Endothelial cell of umbilical vein (primary cell): ENCODE measurements at regions not wholly inside any gene's neighbourhood (a gene's known extent, or its start where the extent isn't known, plus 50 kb on each side); places are given as distances from the start of the nearest gene placed in this dataset.

Source experiments
- BruUV-seq: library from RNA; stranded (reverse); fragments of 400-500 nt; replicated peaks from 2 replicates; lab custom pipeline; 2021; lab: Mats Ljungman, UMichigan
- CTCF ChIA-PET: fragments of 300-600, 350-600 bp; sonication (Branson Sonifier 250); formaldehyde crosslinking; loops from one replicate; lab custom pipeline; 2021; ENCODE audit warnings: antibody characterized with exemption, inconsistent platforms; lab: Charles Lee
- POLR2A ChIA-PET: fragments of 300-600, 350-600 bp; sonication (Branson Sonifier 250); formaldehyde crosslinking; loops from one replicate; lab custom pipeline; 2021; ENCODE audit warnings: antibody characterized with exemption, inconsistent platforms; lab: Charles Lee
- DNase-seq: peaks from one replicate; pipeline ENCODE4 v3.0.0-alpha.2; 2011; ENCODE audit warnings: low read depth, low spot score
- FAIRE-seq: peaks from 2 replicates; lab custom pipeline; 2011; peaks lifted over from hg19 to GRCh38; lab: Jason Lieb, UNC
- H2AFZ ChIP-seq: 2 replicates; pipeline ENCODE4 v1.6.0; 2012; ENCODE audit warnings: low read depth, low read length, control low read depth, inconsistent platforms
- H3K27ac ChIP-seq: 2 replicates; pipeline ENCODE4 v1.5.1; 2011; ENCODE audit warnings: low read depth, mild to moderate bottlenecking, control low read depth, low read length, moderate library complexity; ENCODE audit not compliant: insufficient read depth
- H3K27me3 ChIP-seq, 2 experiments: 2 replicates each; pipeline versions ENCODE4 v1.6.0 to v1.6.1; 2011; ENCODE audit warnings: low read length in 2 of 2, mixed read lengths in 1 of 2; ENCODE audit not compliant: control insufficient read depth in 2 of 2, insufficient read depth in 2 of 2
- H3K36me3 ChIP-seq, 2 experiments: 2 replicates in 1 of 2; 3 replicates in 1 of 2; pipeline ENCODE4 v1.5.1; 2011; ENCODE audit warnings: low read length in 2 of 2, mild to moderate bottlenecking in 1 of 2, moderate library complexity in 1 of 2; ENCODE audit not compliant: control insufficient read depth in 2 of 2, insufficient read depth in 2 of 2; ENCODE audit errors: extremely low read depth in 1 of 2
- H3K4me1 ChIP-seq: 3 replicates; pipeline ENCODE4 v1.5.1; 2011; ENCODE audit warnings: mild to moderate bottlenecking, low read length; ENCODE audit not compliant: control insufficient read depth, insufficient read depth; ENCODE audit errors: extremely low read depth
- H3K4me2 ChIP-seq: 2 replicates; pipeline ENCODE4 v1.6.1; 2011; ENCODE audit warnings: low read length, control low read depth, mixed read lengths; ENCODE audit not compliant: insufficient read depth
- H3K4me3 ChIP-seq, 3 experiments: fragments of 200-600 bp in 1 of 3; sonication (generic), shearing (Covaris generic) in 1 of 3; replicated peaks in 1 of 3; 2 replicates each; pipeline ENCODE4 v1.5.1; 2011 to 2016; ENCODE audit warnings: control low read depth in 3 of 3, low read length in 3 of 3, mild to moderate bottlenecking in 2 of 3, inconsistent platforms in 1 of 3, low read depth in 1 of 3, moderate library complexity in 1 of 3; ENCODE audit not compliant: insufficient read depth in 1 of 3
- H3K79me2 ChIP-seq: 2 replicates; pipeline ENCODE4 v1.6.0; 2012; ENCODE audit warnings: low read length, inconsistent platforms; ENCODE audit not compliant: control insufficient read depth, insufficient read depth
- H3K9ac ChIP-seq: replicated peaks from 2 replicates; pipeline ENCODE3; 2011; ENCODE audit warnings: low read length, control low read depth; ENCODE audit not compliant: insufficient read depth; ENCODE audit errors: extremely low read depth
- H3K9me1 ChIP-seq: replicated peaks from 3 replicates; pipeline ENCODE4 v1.6.0; 2011; ENCODE audit warnings: mild to moderate bottlenecking, low read length; ENCODE audit not compliant: control insufficient read depth, insufficient read depth; ENCODE audit errors: extremely low read depth
- H3K9me3 ChIP-seq: replicated peaks from 2 replicates; pipeline ENCODE4 v1.5.1; 2012; ENCODE audit warnings: low read length, inconsistent platforms; ENCODE audit not compliant: control insufficient read depth, insufficient read depth
- H4K20me1 ChIP-seq: replicated peaks from 2 replicates; pipeline ENCODE3; 2011; ENCODE audit warnings: mild to moderate bottlenecking, low read length; ENCODE audit not compliant: control insufficient read depth, insufficient read depth; ENCODE audit errors: extremely low read depth
- CTCF ChIP-seq, 2 donors: IDR thresholded peaks; 1 replicate in 1 of 2; 2 replicates in 1 of 2; pipeline ENCODE4 v1.5.1; 2011; ENCODE audit warnings: low read length in 2 of 2, mild to moderate bottlenecking in 2 of 2, moderate library complexity in 2 of 2, control low read depth in 1 of 2, inconsistent platforms in 1 of 2, low read depth in 1 of 2; ENCODE audit not compliant: insufficient read depth in 1 of 2; ENCODE audit errors: extremely low read depth in 1 of 2
- EZH2 ChIP-seq: IDR thresholded peaks from 2 replicates; pipeline ENCODE4 v1.6.1; 2012; ENCODE audit warnings: borderline replicate concordance, low read depth, mild to moderate bottlenecking, moderate library complexity, low read length, inconsistent platforms; ENCODE audit not compliant: severe bottlenecking
- FOS ChIP-seq: IDR thresholded peaks from 2 replicates; pipeline ENCODE4 v1.6.1; 2011; ENCODE audit warnings: mild to moderate bottlenecking, low read length, moderate library complexity, borderline replicate concordance; ENCODE audit not compliant: insufficient read depth
- GATA2 ChIP-seq: IDR thresholded peaks from 2 replicates; pipeline ENCODE4 v1.7.0; 2011; ENCODE audit warnings: low read depth, mild to moderate bottlenecking, moderate library complexity, mixed read lengths, low read length; ENCODE audit not compliant: insufficient read length, insufficient read depth
- JUN ChIP-seq: IDR thresholded peaks from 2 replicates; pipeline ENCODE4 v1.6.1; 2011; ENCODE audit warnings: borderline replicate concordance, low read depth; ENCODE audit not compliant: insufficient read length, insufficient read depth
- MYC ChIP-seq: IDR thresholded peaks from one replicate; pipeline ENCODE4 v1.6.1; 2011; ENCODE audit warnings: mild to moderate bottlenecking, low read depth, low read length
- POLR2A ChIP-seq: IDR thresholded peaks from 2 replicates; pipeline ENCODE4 v1.6.1; 2012; ENCODE audit warnings: low read depth, mild to moderate bottlenecking, control low read depth, low read length
- POLR2AphosphoS5 ChIP-seq: IDR thresholded peaks from 2 replicates; pipeline ENCODE4 v1.6.1; 2012; ENCODE audit warnings: low read depth, mild to moderate bottlenecking, control low read depth, low read length, moderate library complexity; ENCODE audit not compliant: insufficient read depth
- dilution Hi-C: fragments of 300-500 bp; cut with MboI; formaldehyde crosslinking; loops from one replicate; pipeline ENCODE4 v1.15.0; 2019; ENCODE audit warnings: low sequenced_read_pairs; ENCODE audit not compliant: extremely low pct_ligation_motif_present
- intact Hi-C: fragments of 100-400 bp; cut with micrococcal nuclease; formaldehyde crosslinking; loops from one replicate; pipeline ENCODE4 v1.10.0; 2022
- TF ChIP-seq, protein P1 (sequence below): IDR thresholded peaks from 2 replicates; pipeline ENCODE4 v1.6.1; 2011; ENCODE audit not compliant: insufficient read depth, insufficient read length

GRCh38 chr4:81988178-81988577 lies 385.6 kb downstream of the HNRNPD start:
- POLR2A ChIA-PET = no interaction called here
- FAIRE-seq = no peak
- no peak for TF ChIP-seq CTCF (IDR thresholded peaks at IDR 0.05; ENCODE audit: extremely low read depth in 1 of 2, insufficient read depth in 1 of 2, low read depth in 1 of 2, low read length in 2 of 2)
- no peak for TF ChIP-seq GATA2
- no peak for TF ChIP-seq MYC
- no peak for TF ChIP-seq FOS
- no peak for TF ChIP-seq POLR2A

GRCh38 chr4:81984746-81985145 lies 389.0 kb downstream of the HNRNPD start:
- intact Hi-C loops = no loop called here
- no TSS peak for BruUV-seq

More at GRCh38 chr4:81988178-81988577, 385.6 kb downstream of the HNRNPD start:
- Histone ChIP-seq H3K9me1 (no peaks in the 10 kb centered on the region), H3K9me3 (no peaks in the 10 kb centered on the region), H3K27ac (no peak overlapping the region), H3K4me3 (no peak overlapping the region), H3K4me1 (no peaks in the 10 kb centered on the region), H3K79me2 (no peaks in the 10 kb centered on the region), H3K27me3 (no peaks in the 10 kb centered on the region), H3K36me3 (no peaks in the 10 kb centered on the region), H3K9ac (no peak overlapping the region), H4K20me1 (no peaks in the 10 kb centered on the region), H3K4me2 (no peak overlapping the region), H2AFZ (no peak overlapping the region)
- dilution Hi-C loops (no loop called here), intact Hi-C loops (no loop called here)
- CTCF ChIA-PET = no interaction called here
- BruUV-seq = no TSS peak
- DNase-seq = no peak

More at GRCh38 chr4:81984746-81985145, 389.0 kb downstream of the HNRNPD start:
- Histone ChIP-seq H4K20me1 (no peaks in the 10 kb centered on the region), H3K79me2 (no peaks in the 10 kb centered on the region), H3K4me1 (no peaks in the 10 kb centered on the region), H3K9me3 (no peaks in the 10 kb centered on the region), H3K4me3 (no peak overlapping the region), H3K4me2 (no peak overlapping the region), H2AFZ (no peak overlapping the region), H3K9me1 (no peaks in the 10 kb centered on the region), H3K36me3 (no peaks in the 10 kb centered on the region), H3K9ac (no peak overlapping the region), H3K27ac (no peak overlapping the region), H3K27me3 (no peaks in the 10 kb centered on the region)
- dilution Hi-C loops = no loop called here
- DNase-seq (no peak), FAIRE-seq (no peak)
- ChIA-PET CTCF (interaction anchor here (1.8 kb wide), 1 partner anchor 633 kb away, joined by 4 read pairs; no protein-coding TSS in a partner anchor), POLR2A (no interaction called here)
- TF ChIP-seq POLR2A (no peak), MYC (no peak), JUN (no peak), GATA2 (no peak), FOS (no peak), POLR2AphosphoS5 (no peak), EZH2 (no peak), CTCF (IDR thresholded peaks at IDR 0.05; ENCODE audit: extremely low read depth in 1 of 2, insufficient read depth in 1 of 2, low read depth in 1 of 2, low read length in 2 of 2) (no peak)
- TF ChIP-seq, protein P1, sequence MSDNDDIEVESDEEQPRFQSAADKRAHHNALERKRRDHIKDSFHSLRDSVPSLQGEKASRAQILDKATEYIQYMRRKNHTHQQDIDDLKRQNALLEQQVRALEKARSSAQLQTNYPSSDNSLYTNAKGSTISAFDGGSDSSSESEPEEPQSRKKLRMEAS = no peak
